ENCODE measurements at regions not wholly inside any gene's neighbourhood (a gene's known extent, or its start where the extent isn't known, plus 50 kb on each side); places are given as distances from the start of the nearest gene placed in this dataset.
A peak's percentile ranks its signal among the peaks of the same experiment; 100 is the strongest.

DNA sequence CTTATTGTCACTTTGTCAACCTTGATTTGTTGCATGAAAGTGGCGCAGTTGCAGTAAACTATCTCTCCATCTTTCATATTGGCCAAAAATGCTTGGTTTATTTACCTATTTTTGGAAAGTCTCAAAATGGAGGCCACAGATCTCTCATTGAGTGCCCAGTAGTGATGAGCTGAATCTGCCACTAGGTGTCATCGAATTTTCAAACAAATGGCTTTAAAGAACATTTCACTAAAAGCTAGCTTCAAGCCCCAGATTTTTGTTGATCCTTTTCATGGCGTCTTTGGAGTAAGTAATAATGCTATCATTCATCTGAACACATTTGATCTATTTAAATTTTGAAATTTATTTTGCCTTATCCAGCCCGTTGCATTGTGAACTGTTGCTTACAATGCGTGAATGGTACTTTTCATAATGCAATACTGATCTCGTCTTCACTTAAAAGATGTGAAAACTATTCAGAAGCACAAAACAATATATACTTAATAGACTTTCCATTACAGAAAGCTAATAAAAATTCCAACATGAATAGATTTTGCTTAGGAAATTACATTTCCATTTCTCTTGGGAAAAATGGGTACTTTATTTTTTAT, 236.2 kb downstream of the DNAJB9 start:
- intact Hi-C loops (cut with micrococcal nuclease) = no loop called here
- WGBS, 2 experiments (ENCODE audit: extremely low coverage in 2 of 2, insufficient read length in 1 of 2) = no CpG with 5 or more reads among the region's 6 CpGs

More for the DNA sequence above, 236.2 kb downstream of the DNAJB9 start:
- no peak overlapping the region for H2BK120ac ChIP-seq (ENCODE audit: low read depth, low read length)
- POLR2A ChIA-PET (ENCODE audit: unreplicated experiment) = no interaction called here
- H3K56ac ChIP-seq (ENCODE audit: extremely low read depth, insufficient read depth, low read length) = no peak overlapping the region
- H2BK15ac ChIP-seq (ENCODE audit: low read depth, low read length) = no peak overlapping the region
- H3K4me2 ChIP-seq (ENCODE audit: low read depth, low read length) = no peak overlapping the region
- H2AK5ac ChIP-seq (ENCODE audit: low read depth, low read length) = no peak overlapping the region
- H3K36me3 ChIP-seq (ENCODE audit: control insufficient read depth, insufficient read depth, low read length) = no peaks in the 10 kb centered on the region
- no peak overlapping the region for H2BK20ac ChIP-seq (ENCODE audit: low read depth, low read length)
- DNase-seq (peak; percentile 1), ATAC-seq (ENCODE audit: low read depth) (no peak)
- H4K8ac ChIP-seq (ENCODE audit: low read depth in 2 of 2, low read length in 2 of 2) = no peak overlapping the region
- no peak overlapping the region for H2BK5ac ChIP-seq (ENCODE audit: low read depth, low read length, poor library complexity, severe bottlenecking)
- no peaks in the 10 kb centered on the region for H3K4me1 ChIP-seq (ENCODE audit: control insufficient read depth, insufficient read depth, low read length)
- H3K23ac ChIP-seq (ENCODE audit: low read depth, low read length) = no peak overlapping the region
- no peaks in the 10 kb centered on the region for H3K9me1 ChIP-seq (ENCODE audit: insufficient read depth, low read length)
- no peak overlapping the region for H3K4me3 ChIP-seq (ENCODE audit: insufficient read depth, low read depth, low read length)
- in situ Hi-C loops (cut with MboI; ENCODE audit: low sequenced_read_pairs) = no loop called here
- no peak overlapping the region for H3K4ac ChIP-seq (ENCODE audit: low read depth, low read length)
- H3K27me3 ChIP-seq (ENCODE audit: control insufficient read depth, insufficient read depth, low read length) = no peaks in the 10 kb centered on the region
- no peak overlapping the region for H2AK9ac ChIP-seq (replicated peaks; ENCODE audit: low read depth, low read length, poor library complexity)
- dilution Hi-C loops (cut with HindIII; ENCODE audit: low sequenced_read_pairs, unreplicated experiment) = no loop called here
- H2AFZ ChIP-seq (replicated peaks; ENCODE audit: low read length, poor library complexity) = no peak overlapping the region
- H4K5ac ChIP-seq (ENCODE audit: low read depth, low read length) = no peak overlapping the region
- no peaks in the 10 kb centered on the region for H4K20me1 ChIP-seq (ENCODE audit: insufficient read depth, low read length)
- no peak overlapping the region for H3K14ac ChIP-seq (replicated peaks; ENCODE audit: low read depth, low read length)
- no peak overlapping the region for H3K9ac ChIP-seq (ENCODE audit: low read depth, low read length)
- no peaks in the 10 kb centered on the region; the same call in none of the 2 replicates for H3K9me3 ChIP-seq (ENCODE audit: control insufficient read depth, insufficient read depth, low read length)
- no TSS peak for BruUV-seq (replicated peaks)
- H3K79me1 ChIP-seq (ENCODE audit: low read depth in 1 of 2, low read length in 2 of 2) = no peaks in the 10 kb centered on the region
- H3K18ac ChIP-seq (ENCODE audit: low read depth, low read length) = no peak overlapping the region
- no peak overlapping the region for H4K91ac ChIP-seq (ENCODE audit: insufficient read depth, low read depth, low read length)
- CTCF ChIA-PET = interaction anchor here (0.6 kb wide), 1 partner anchor 116 kb away, joined by 3 read pairs; no protein-coding TSS in a partner anchor
- TF ChIP-seq, protein P1, sequence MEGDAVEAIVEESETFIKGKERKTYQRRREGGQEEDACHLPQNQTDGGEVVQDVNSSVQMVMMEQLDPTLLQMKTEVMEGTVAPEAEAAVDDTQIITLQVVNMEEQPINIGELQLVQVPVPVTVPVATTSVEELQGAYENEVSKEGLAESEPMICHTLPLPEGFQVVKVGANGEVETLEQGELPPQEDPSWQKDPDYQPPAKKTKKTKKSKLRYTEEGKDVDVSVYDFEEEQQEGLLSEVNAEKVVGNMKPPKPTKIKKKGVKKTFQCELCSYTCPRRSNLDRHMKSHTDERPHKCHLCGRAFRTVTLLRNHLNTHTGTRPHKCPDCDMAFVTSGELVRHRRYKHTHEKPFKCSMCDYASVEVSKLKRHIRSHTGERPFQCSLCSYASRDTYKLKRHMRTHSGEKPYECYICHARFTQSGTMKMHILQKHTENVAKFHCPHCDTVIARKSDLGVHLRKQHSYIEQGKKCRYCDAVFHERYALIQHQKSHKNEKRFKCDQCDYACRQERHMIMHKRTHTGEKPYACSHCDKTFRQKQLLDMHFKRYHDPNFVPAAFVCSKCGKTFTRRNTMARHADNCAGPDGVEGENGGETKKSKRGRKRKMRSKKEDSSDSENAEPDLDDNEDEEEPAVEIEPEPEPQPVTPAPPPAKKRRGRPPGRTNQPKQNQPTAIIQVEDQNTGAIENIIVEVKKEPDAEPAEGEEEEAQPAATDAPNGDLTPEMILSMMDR (conservative IDR thresholded peaks at IDR 0.05; ENCODE audit: low read depth, low read length) = no peak
- H3K27ac ChIP-seq (ENCODE audit: insufficient read depth, low read length) = no peak overlapping the region
